Activated gamma-delta T cell treated with Interleukin-2 at 50 U/mL for 16 hours (primary cell): ENCODE measurements at regions not wholly inside any gene's neighbourhood (a gene's known extent, or its start where the extent isn't known, plus 50 kb on each side); places are given as distances from the start of the nearest gene placed in this dataset.
"Not testable (repeated sequence)": the region's sequence is repeated elsewhere in the genome, so short reads cannot be mapped to it uniquely, and the experiment has no call there.

ENCODE experiments used
- DNase-seq: peaks from one replicate; pipeline ENCODE4 v3.0.0-alpha.2; 2020

GRCh38 chr15:96052572-96053030, 277.9 kb upstream of the NR2F2 start:
- no peak for DNase-seq

GRCh38 chr15:96053031-96053780, 277.3 kb upstream of the NR2F2 start:
- no peak for DNase-seq

GRCh38 chr15:96053781-96054428, 276.6 kb upstream of the NR2F2 start:
- DNase-seq: no peak

GRCh38 chr15:96054621-96055020, 275.9 kb upstream of the NR2F2 start:
- DNase-seq: no peak

- no peak for DNase-seq
These were observed 272.2 kb upstream of the NR2F2 start for GRCh38 chr15:96058103-96058851.

- not testable (repeated sequence) for DNase-seq
These were observed 271.7 kb upstream of the NR2F2 start for GRCh38 chr15:96058852-96059103.

- DNase-seq: not testable (repeated sequence)
These were observed 269.9 kb upstream of the NR2F2 start for GRCh38 chr15:96060591-96060990.

GRCh38 chr15:96064351-96064756, 266.1 kb upstream of the NR2F2 start:
- DNase-seq: no peak

GRCh38 chr15:96066126-96066525, 264.4 kb upstream of the NR2F2 start:
- no peak for DNase-seq

- DNase-seq: no peak
These were observed 263.5 kb upstream of the NR2F2 start for GRCh38 chr15:96066852-96067495.

GRCh38 chr15:96067677-96068076, 262.8 kb upstream of the NR2F2 start:
- no peak for DNase-seq

- no peak for DNase-seq
These were observed 261.6 kb upstream of the NR2F2 start for GRCh38 chr15:96068897-96069296.

- DNase-seq: no peak
These were observed 259.9 kb upstream of the NR2F2 start for GRCh38 chr15:96070636-96071035.

- DNase-seq: no peak
These were observed 257.7 kb upstream of the NR2F2 start for GRCh38 chr15:96072821-96073220.

GRCh38 chr15:96073908-96074307, 256.6 kb upstream of the NR2F2 start:
- DNase-seq: no peak

- no peak for DNase-seq
These were observed 254.6 kb upstream of the NR2F2 start for GRCh38 chr15:96075895-96076294.

- no peak for DNase-seq
These were observed 254.2 kb upstream of the NR2F2 start for GRCh38 chr15:96076350-96076749.

GRCh38 chr15:96079041-96079440, 251.5 kb upstream of the NR2F2 start:
- no peak for DNase-seq

GRCh38 chr15:96079882-96080281, 250.6 kb upstream of the NR2F2 start:
- DNase-seq: no peak

GRCh38 chr15:96086164-96086563, 244.3 kb upstream of the NR2F2 start:
- no peak for DNase-seq

GRCh38 chr15:96087180-96087884, 243.2 kb upstream of the NR2F2 start:
- DNase-seq: no peak

- no peak for DNase-seq
These were observed 241.8 kb upstream of the NR2F2 start for GRCh38 chr15:96088650-96089049.
